GM12872 (cell line): ENCODE measurements at regions not wholly inside any gene's neighbourhood (a gene's known extent, or its start where the extent isn't known, plus 50 kb on each side); places are given as distances from the start of the nearest gene placed in this dataset.

Experiments
- TF ChIP-seq, protein P1 (sequence below): IDR thresholded peaks from 3 replicates; pipeline ENCODE4 v1.5.1; 2011; ENCODE audit warnings: low read depth, mild to moderate bottlenecking, low read length, moderate library complexity; ENCODE audit not compliant: insufficient read depth

DNA sequence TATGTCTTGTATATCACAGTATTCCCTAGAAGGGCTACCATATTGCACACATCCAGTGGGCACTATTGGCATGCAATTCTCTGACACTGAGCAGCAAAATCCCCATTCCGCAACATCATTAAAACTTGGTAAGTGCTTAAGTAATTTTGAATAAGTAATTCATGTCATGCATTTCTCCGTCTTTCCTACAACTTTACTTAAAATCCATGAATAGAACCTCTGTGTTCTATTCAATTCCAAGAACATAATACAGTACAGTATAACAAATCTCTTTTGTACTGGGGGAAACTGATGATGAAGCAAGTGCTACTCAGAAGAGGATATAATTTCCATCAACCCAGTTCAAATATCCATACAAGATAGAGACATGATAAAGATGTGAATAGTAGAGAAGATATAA, 80.9 kb upstream of the SEMA3C start:
- TF ChIP-seq, protein P1, sequence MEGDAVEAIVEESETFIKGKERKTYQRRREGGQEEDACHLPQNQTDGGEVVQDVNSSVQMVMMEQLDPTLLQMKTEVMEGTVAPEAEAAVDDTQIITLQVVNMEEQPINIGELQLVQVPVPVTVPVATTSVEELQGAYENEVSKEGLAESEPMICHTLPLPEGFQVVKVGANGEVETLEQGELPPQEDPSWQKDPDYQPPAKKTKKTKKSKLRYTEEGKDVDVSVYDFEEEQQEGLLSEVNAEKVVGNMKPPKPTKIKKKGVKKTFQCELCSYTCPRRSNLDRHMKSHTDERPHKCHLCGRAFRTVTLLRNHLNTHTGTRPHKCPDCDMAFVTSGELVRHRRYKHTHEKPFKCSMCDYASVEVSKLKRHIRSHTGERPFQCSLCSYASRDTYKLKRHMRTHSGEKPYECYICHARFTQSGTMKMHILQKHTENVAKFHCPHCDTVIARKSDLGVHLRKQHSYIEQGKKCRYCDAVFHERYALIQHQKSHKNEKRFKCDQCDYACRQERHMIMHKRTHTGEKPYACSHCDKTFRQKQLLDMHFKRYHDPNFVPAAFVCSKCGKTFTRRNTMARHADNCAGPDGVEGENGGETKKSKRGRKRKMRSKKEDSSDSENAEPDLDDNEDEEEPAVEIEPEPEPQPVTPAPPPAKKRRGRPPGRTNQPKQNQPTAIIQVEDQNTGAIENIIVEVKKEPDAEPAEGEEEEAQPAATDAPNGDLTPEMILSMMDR: no peak

DNA sequence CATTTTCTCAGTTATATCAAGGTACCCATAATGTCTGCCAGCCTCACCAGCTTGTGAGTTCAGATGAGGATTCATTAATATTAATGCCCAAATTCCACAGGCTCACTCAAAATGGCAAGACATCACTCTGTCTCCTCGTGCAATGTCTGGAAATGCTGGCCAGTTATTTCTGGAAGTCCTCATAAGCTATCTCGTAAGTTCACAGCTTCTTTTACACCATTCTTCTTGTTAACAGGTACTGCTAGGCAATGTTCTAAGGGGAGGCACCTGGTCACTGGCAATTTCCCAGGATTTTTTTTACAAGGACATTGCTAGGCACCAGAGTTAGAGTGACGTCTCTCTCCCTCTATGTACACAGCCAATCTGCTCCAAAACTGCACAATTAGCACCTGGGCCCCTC, 80.2 kb upstream of the SEMA3C start:
- TF ChIP-seq, protein P1: no peak

DNA sequence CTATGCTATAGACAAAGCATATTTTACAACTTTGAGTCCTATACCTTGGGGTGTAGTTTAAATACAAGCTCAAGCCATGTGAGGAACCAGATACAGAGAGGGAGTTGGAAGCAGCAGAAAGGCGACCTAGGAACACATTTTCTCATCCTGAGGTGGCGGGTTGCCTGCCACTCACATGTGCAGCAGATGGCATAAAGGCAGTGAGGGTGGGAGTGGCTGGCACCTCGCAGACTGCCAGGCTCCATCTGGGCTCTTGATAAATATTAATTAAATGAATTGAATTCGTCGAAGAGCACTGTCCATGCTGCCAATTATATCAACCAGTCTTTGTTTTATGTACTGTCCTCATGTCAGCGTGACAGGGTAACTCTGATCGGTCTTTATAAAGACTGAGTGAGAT, 79.0 kb upstream of the SEMA3C start:
- TF ChIP-seq, protein P1: no peak

DNA sequence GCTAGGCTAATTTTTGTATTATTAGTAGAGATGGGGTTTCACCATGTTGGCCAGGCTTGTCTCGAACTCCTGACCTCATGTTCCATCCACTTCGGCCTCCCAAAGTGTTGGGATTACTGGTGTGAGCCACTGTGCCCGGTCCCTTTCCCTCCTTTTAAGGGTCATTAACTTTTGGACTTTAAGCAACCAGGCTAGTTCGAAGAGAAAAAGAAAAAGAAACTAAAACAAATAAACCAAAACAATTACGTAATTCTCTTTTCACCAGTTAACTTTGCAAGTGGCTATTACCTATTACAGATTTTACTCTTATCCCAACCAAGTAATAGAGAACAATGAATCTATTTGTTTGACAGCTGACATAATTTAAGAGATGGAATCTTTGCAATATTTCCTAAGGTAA, 72.8 kb upstream of the SEMA3C start:
- TF ChIP-seq, protein P1: no peak

DNA sequence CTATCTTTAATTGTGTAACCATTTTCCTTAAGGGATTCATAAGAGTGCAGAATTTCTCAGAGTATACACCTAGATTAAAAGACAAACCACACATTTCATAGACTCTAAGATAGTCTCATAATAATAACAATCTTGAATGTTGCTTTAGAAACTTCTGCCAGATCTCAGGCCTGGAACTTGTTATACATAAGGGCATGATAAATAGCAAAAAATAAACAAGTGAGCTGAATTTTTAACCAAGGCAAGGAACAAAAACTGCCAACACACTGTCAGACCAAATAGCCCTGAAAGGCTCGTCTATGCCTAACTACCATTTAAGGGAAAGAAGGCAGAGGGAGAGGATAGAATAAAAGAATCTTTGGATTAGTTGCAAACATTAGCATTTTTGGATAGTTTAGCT, 65.8 kb upstream of the SEMA3C start:
- TF ChIP-seq, protein P1: no peak

DNA sequence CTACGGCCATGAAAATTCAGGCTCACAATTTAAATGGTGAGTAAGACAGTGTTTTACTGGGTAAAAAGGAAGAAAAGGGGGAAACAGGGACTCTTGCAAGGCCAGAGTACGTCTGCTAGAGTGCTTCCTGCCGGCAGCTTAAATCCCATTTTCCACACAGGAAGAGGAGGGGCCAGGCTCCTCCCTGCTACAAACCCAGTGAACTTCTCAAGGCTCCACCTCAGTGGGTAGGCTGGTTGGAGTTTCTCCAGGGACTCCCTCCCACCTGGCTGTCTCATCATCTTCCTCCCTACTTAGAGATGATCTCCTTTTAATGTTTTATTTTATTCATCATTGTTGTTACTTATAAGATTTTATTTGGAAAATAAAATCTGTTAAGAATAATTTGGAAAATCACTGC, 62.6 kb upstream of the SEMA3C start:
- TF ChIP-seq, protein P1: no peak

DNA sequence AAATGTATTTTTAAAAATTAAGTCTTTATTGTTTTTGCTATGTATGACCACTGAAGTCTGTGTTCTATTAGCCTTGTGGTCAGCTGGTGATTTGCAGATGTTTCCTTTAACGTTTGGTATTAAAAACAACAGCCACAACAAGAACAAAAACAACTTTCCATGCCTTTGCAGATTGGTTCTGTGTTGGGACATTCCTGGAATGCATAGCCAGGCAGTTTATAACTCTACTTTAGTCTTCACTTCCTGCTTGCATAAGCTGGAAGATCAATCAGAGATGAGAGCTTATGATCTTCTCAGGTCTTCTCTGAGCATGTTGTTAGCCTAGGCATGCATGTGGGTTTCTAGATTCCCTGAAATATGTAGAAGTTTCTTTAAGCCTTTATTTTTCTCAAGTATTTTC, 58.9 kb upstream of the SEMA3C start:
- TF ChIP-seq, protein P1: no peak
